ENCODE measurements at regions not wholly inside any gene's neighbourhood (a gene's known extent, or its start where the extent isn't known, plus 50 kb on each side); places are given as distances from the start of the nearest gene placed in this dataset.
"Not testable (repeated sequence)": the region's sequence is repeated elsewhere in the genome, so short reads cannot be mapped to it uniquely, and the experiment has no call there.

DNA sequence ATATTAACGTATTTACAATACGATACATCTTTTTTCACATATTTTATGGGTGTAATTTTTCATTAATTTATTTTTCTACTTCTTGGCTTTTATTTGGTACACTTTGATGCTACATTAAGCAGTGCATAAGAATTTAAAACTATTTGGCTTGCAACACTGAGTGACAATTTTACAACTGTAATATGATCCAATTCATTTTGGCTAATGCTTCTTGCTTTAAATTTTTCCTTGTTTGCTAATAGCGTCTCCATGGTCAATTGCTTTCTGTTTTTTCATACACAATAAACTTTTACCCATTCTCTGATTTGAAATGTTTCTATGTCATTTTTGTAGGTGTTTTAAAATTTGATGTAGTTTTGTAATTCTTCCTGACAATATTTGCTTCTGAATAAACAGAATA lies 773.2 kb downstream of the FAM181B start:
- Histone ChIP-seq H3K27ac (no peak overlapping the region), H3K4me2 (no peak overlapping the region), H3K4me3 (no peak overlapping the region), H3K9me3 (no peaks in the 10 kb centered on the region), H3K4me1 (no peaks in the 10 kb centered on the region)
- 20% methylated on average over 3 of the region's 3 CpGs for WGBS (ENCODE audit: missing lambda C conversion rate)
- TF ChIP-seq EHMT2 (IDR thresholded peaks at IDR 0.05; ENCODE audit: low read depth) (no peak), FOSL2 (IDR thresholded peaks at IDR 0.05) (no peak), FOSL2 (CRISPR knock-in tag; IDR thresholded peaks at IDR 0.05) (no peak), RAD21 (conservative IDR thresholded peaks at IDR 0.05 in 1 of 2, IDR thresholded peaks at IDR 0.05 in 1 of 2) (no peak), CHD4 (IDR thresholded peaks at IDR 0.05; ENCODE audit: borderline replicate concordance) (no peak), RNF2 (IDR thresholded peaks at IDR 0.05; ENCODE audit: borderline replicate concordance, low read depth) (no peak), JUNB (IDR thresholded peaks at IDR 0.05) (no peak), NFE2L2 (conservative IDR thresholded peaks at IDR 0.05; ENCODE audit: low read length) (no peak), ZNF302 (CRISPR knock-in tag; IDR thresholded peaks at IDR 0.05) (no peak), ZC3H11A (IDR thresholded peaks at IDR 0.05) (no peak), HOXA7 (CRISPR knock-in tag; IDR thresholded peaks at IDR 0.05) (no peak), BCL3 (IDR thresholded peaks at IDR 0.05) (no peak), NR3C1 (IDR thresholded peaks at IDR 0.05) (no peak), TFCP2L1 (CRISPR knock-in tag; IDR thresholded peaks at IDR 0.05) (no peak)
- TF ChIP-seq, protein P1, sequence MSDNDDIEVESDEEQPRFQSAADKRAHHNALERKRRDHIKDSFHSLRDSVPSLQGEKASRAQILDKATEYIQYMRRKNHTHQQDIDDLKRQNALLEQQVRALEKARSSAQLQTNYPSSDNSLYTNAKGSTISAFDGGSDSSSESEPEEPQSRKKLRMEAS (IDR thresholded peaks at IDR 0.05): no peak
- TF ChIP-seq, protein P2, sequence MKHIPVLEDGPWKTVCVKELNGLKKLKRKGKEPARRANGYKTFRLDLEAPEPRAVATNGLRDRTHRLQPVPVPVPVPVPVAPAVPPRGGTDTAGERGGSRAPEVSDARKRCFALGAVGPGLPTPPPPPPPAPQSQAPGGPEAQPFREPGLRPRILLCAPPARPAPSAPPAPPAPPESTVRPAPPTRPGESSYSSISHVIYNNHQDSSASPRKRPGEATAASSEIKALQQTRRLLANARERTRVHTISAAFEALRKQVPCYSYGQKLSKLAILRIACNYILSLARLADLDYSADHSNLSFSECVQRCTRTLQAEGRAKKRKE (CRISPR knock-in tag; IDR thresholded peaks at IDR 0.05; ENCODE audit: low read depth): no peak
- ATAC-seq (no peak), DNase-seq (ENCODE audit: low read depth in 1 of 2, low spot score in 1 of 2) (no peak), FAIRE-seq (no peak)
- CTCF ChIA-PET: no interaction called here
- POLR2A ChIA-PET: no interaction called here

DNA sequence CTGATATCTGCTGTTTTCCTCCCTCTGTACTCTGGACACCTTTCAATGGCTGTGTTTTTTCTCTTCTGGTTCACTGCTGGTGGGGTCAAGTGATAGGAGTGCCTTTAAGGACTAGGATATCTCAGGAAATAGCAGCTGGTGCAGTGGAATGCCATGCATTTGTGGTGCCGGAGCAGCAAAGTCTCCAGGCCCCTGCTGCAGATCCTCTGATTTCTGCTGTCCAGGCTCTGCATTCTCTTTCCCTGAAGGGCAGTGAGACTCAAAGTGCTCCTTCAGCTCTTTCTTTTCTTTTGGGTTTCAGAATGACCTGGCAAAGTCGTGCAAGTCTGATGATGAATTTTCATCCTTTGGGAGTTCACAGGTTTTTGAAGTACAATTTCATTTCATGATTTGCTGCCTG lies 774.3 kb downstream of the FAM181B start:
- DNase-seq (ENCODE audit: low read depth in 1 of 2, low spot score in 1 of 2) (no peak), ATAC-seq (no peak), FAIRE-seq (no peak)
- ChIA-PET POLR2A (no interaction called here), CTCF (no interaction called here)
- Histone ChIP-seq H3K9me3 (no peaks in the 10 kb centered on the region), H3K4me1 (no peaks in the 10 kb centered on the region), H3K27ac (no peak overlapping the region), H3K4me2 (no peak overlapping the region), H3K4me3 (no peak overlapping the region)
- no peak for TF ChIP-seq NR3C1 (IDR thresholded peaks at IDR 0.05)
- no peak for TF ChIP-seq MAZ (IDR thresholded peaks at IDR 0.05; ENCODE audit: borderline replicate concordance, low read depth, low read length)
- no peak for TF ChIP-seq EHF (CRISPR knock-in tag; IDR thresholded peaks at IDR 0.05)
- TF ChIP-seq, protein P1 (IDR thresholded peaks at IDR 0.05): no peak
- WGBS (ENCODE audit: missing lambda C conversion rate): 4% methylated on average over 2 of the region's 2 CpGs

- H3K4me1 ChIP-seq; POLR2A ChIA-PET; FAIRE-seq; H3K27ac ChIP-seq; H3K4me2 ChIP-seq; H3K4me3 ChIP-seq; DNase-seq (ENCODE audit: low read depth in 1 of 2, low spot score in 1 of 2); ATAC-seq; H3K9me3 ChIP-seq: not testable (repeated sequence)
- WGBS (ENCODE audit: missing lambda C conversion rate): 40% methylated on average over 6 of the region's 6 CpGs
- CTCF ChIA-PET: interaction anchor here (1.2 kb wide), 1 partner anchor 16 kb away, joined by 3 read pairs; no protein-coding TSS in a partner anchor
These were observed 779.4 kb downstream of the FAM181B start for GRCh38 chr11:81954301-81954700.

DNA sequence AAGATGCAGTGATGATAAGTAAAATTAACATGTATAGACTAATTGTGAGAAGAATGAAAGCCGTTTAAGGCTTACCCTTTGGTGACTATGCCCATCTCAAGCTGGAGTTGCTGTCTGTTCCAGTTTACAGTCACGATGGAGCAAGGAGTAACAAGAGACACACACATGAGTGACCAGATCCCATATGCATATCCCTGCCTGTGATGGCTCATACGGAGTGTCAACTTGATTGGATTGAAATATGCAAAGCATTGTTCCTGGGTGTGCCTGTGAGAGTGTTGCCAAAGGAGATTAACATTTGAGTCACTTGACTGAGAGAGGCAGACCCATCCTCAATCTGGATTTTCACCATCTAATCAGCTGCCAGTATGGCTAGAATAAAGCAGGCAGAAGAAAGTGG lies 786.8 kb downstream of the FAM181B start:
- H3K9me3 ChIP-seq: no peaks in the 10 kb centered on the region

More for the DNA sequence above, 786.8 kb downstream of the FAM181B start:
- no peak for DNase-seq (ENCODE audit: low read depth in 1 of 2, low spot score in 1 of 2)
- ChIA-PET POLR2A (no interaction called here), CTCF (no interaction called here)
- Histone ChIP-seq H3K4me1 (no peaks in the 10 kb centered on the region), H3K4me2 (no peak overlapping the region), H3K4me3 (no peak overlapping the region), H3K27ac (no peak overlapping the region)
- no peak for ATAC-seq
- FAIRE-seq: no peak
- TF ChIP-seq RFX5 (IDR thresholded peaks at IDR 0.05) (no peak), MYC (IDR thresholded peaks at IDR 0.05; ENCODE audit: borderline replicate concordance, low read length) (no peak), RAD21 (conservative IDR thresholded peaks at IDR 0.05 in 1 of 2, IDR thresholded peaks at IDR 0.05 in 1 of 2) (no peak), RARB (CRISPR knock-in tag; IDR thresholded peaks at IDR 0.05) (no peak), ZSCAN20 (CRISPR knock-in tag; IDR thresholded peaks at IDR 0.05) (no peak)
- WGBS (ENCODE audit: missing lambda C conversion rate): 2% methylated on average over 3 of the region's 3 CpGs
